HL-60 (cell line): ENCODE measurements at regions not wholly inside any gene's neighbourhood (a gene's known extent, or its start where the extent isn't known, plus 50 kb on each side); places are given as distances from the start of the nearest gene placed in this dataset.

Experiments used
- CTCF ChIP-seq: IDR thresholded peaks from one replicate; pipeline ENCODE4 v1.5.1; 2011; ENCODE audit warnings: low read length, control low read depth, inconsistent platforms; ENCODE audit not compliant: insufficient read depth
- POLR2AphosphoS5 ChIP-seq: IDR thresholded peaks from 2 replicates; pipeline ENCODE4 v1.6.1; 2012; ENCODE audit warnings: low read depth
- REST ChIP-seq: IDR thresholded peaks from 2 replicates; pipeline ENCODE4 v1.6.1; 2012; ENCODE audit warnings: low read depth; ENCODE audit not compliant: insufficient replicate concordance

- no peak for TF ChIP-seq POLR2AphosphoS5
- no peak for TF ChIP-seq REST
- no peak for TF ChIP-seq CTCF
Measured at GRCh38 chr22:22397875-22398524, 110.5 kb downstream of the ZNF280B start.
